ENCODE measurements at regions not wholly inside any gene's neighbourhood (a gene's known extent, or its start where the extent isn't known, plus 50 kb on each side); places are given as distances from the start of the nearest gene placed in this dataset.

- no peak for TF ChIP-seq POLR2A (IDR thresholded peaks at IDR 0.05; ENCODE audit: low read length)
- TF ChIP-seq GATA1 (IDR thresholded peaks at IDR 0.05; ENCODE audit: low read depth, low read length) = no peak
These were observed 819.4 kb downstream of the FAM133A start for GRCh38 chrX:94493405-94493804.

Data from erythroblast (primary cell).